HG03520 (cell line): ENCODE measurements at regions not wholly inside any gene's neighbourhood (a gene's known extent, or its start where the extent isn't known, plus 50 kb on each side); places are given as distances from the start of the nearest gene placed in this dataset.
"Not testable (repeated sequence)": the region's sequence is repeated elsewhere in the genome, so short reads cannot be mapped to it uniquely, and the experiment has no call there.

Experiments
- ATAC-seq: cut with Tn5 transposase; IDR thresholded peaks from one replicate; pipeline ENCODE4 v1.9.1; 2021; ENCODE audit warnings: mild to moderate bottlenecking, moderate library complexity; ENCODE audit not compliant: unreplicated experiment

GRCh38 chr2:59399126-59399525 lies 1154.3 kb downstream of the BCL11A start:
- ATAC-seq, result no peak

- no peak for ATAC-seq
Observed at GRCh38 chr2:59398081-59398480, 1155.4 kb downstream of the BCL11A start.

- no peak for ATAC-seq
Observed at GRCh38 chr2:59395119-59395518, 1154.0 kb upstream of the FANCL start.

- ATAC-seq, result no peak
Observed at GRCh38 chr2:59391896-59392295, 1150.8 kb upstream of the FANCL start.

GRCh38 chr2:59390581-59390980 lies 1149.5 kb upstream of the FANCL start:
- no peak for ATAC-seq

GRCh38 chr2:59389240-59389639 lies 1148.1 kb upstream of the FANCL start:
- no peak for ATAC-seq

- ATAC-seq, result no peak
Observed at GRCh38 chr2:59385971-59386370, 1144.8 kb upstream of the FANCL start.

GRCh38 chr2:59383473-59383872 lies 1142.3 kb upstream of the FANCL start:
- ATAC-seq, result no peak

- ATAC-seq, result no peak
Observed at GRCh38 chr2:59378127-59378526, 1137.0 kb upstream of the FANCL start.

- no peak for ATAC-seq
Observed at GRCh38 chr2:59366288-59366687, 1125.2 kb upstream of the FANCL start.

- no peak for ATAC-seq
Observed at GRCh38 chr2:59354498-59354897, 1113.4 kb upstream of the FANCL start.

- ATAC-seq, result no peak
Observed at GRCh38 chr2:59353306-59353921, 1112.3 kb upstream of the FANCL start.

GRCh38 chr2:59342166-59342565 lies 1101.0 kb upstream of the FANCL start:
- ATAC-seq, result no peak

- no peak for ATAC-seq
Observed at GRCh38 chr2:59339837-59340207, 1098.7 kb upstream of the FANCL start.

GRCh38 chr2:59339121-59339836 lies 1098.2 kb upstream of the FANCL start:
- no peak for ATAC-seq

GRCh38 chr2:59333007-59333406 lies 1091.9 kb upstream of the FANCL start:
- no peak for ATAC-seq

- not testable (repeated sequence) for ATAC-seq
Observed at GRCh38 chr2:59326581-59327365, 1085.6 kb upstream of the FANCL start.

GRCh38 chr2:59322870-59323269 lies 1081.7 kb upstream of the FANCL start:
- no peak for ATAC-seq

- no peak for ATAC-seq
Observed at GRCh38 chr2:59322005-59322404, 1080.9 kb upstream of the FANCL start.

GRCh38 chr2:59314031-59314766 lies 1073.1 kb upstream of the FANCL start:
- ATAC-seq, result no peak
